NB4 (cell line): ENCODE measurements at regions not wholly inside any gene's neighbourhood (a gene's known extent, or its start where the extent isn't known, plus 50 kb on each side); places are given as distances from the start of the nearest gene placed in this dataset.

ENCODE experiments used
- CTCF ChIP-seq: IDR thresholded peaks from one replicate; pipeline ENCODE4 v1.5.1; 2012; ENCODE audit warnings: low read depth, low read length
- MAX ChIP-seq: IDR thresholded peaks from 2 replicates; pipeline ENCODE4 v1.6.1; 2011; ENCODE audit warnings: low read depth, low read length
- POLR2A ChIP-seq: IDR thresholded peaks from 2 replicates; pipeline ENCODE4 v1.6.1; 2011; ENCODE audit warnings: mild to moderate bottlenecking; ENCODE audit not compliant: insufficient read length; ENCODE audit errors: extremely low read depth

- TF ChIP-seq CTCF: no peak
- no peak for TF ChIP-seq POLR2A
- no peak for TF ChIP-seq MAX
Observed at GRCh38 chr21:16427587-16428087, 697.9 kb downstream of the USP25 start.
